ENCODE measurements at regions not wholly inside any gene's neighbourhood (a gene's known extent, or its start where the extent isn't known, plus 50 kb on each side); places are given as distances from the start of the nearest gene placed in this dataset.

DNA sequence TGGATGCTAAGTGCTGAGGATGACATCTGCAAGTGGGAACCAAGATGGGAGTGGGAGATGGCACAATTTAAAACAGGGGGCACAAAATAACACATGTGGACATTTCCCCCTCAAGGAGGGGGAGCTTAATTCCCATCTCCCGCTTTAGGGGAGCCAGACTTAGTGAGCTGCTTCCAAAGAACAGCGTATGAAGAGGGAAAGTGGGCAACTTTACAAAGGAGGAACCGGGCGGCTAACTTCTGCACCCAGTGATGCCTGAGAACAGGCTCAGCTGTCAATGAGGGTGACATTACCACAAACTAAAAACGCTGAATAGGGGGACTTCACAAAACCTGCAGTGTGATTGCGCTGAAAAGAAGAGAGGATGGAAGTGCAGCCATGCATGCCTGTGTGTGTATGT, 95.5 kb upstream of the NXT1 start:
- DNase-seq (ENCODE audit: low read depth in 2 of 2) = no peak
- H3K4me3 ChIP-seq (replicated peaks in 1 of 2; ENCODE audit: low read depth in 2 of 2, low read length in 2 of 2) = no peak overlapping the region
- TF ChIP-seq, protein P1, sequence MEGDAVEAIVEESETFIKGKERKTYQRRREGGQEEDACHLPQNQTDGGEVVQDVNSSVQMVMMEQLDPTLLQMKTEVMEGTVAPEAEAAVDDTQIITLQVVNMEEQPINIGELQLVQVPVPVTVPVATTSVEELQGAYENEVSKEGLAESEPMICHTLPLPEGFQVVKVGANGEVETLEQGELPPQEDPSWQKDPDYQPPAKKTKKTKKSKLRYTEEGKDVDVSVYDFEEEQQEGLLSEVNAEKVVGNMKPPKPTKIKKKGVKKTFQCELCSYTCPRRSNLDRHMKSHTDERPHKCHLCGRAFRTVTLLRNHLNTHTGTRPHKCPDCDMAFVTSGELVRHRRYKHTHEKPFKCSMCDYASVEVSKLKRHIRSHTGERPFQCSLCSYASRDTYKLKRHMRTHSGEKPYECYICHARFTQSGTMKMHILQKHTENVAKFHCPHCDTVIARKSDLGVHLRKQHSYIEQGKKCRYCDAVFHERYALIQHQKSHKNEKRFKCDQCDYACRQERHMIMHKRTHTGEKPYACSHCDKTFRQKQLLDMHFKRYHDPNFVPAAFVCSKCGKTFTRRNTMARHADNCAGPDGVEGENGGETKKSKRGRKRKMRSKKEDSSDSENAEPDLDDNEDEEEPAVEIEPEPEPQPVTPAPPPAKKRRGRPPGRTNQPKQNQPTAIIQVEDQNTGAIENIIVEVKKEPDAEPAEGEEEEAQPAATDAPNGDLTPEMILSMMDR (IDR thresholded peaks at IDR 0.05; ENCODE audit: low read depth, low read length) = no peak

DNA sequence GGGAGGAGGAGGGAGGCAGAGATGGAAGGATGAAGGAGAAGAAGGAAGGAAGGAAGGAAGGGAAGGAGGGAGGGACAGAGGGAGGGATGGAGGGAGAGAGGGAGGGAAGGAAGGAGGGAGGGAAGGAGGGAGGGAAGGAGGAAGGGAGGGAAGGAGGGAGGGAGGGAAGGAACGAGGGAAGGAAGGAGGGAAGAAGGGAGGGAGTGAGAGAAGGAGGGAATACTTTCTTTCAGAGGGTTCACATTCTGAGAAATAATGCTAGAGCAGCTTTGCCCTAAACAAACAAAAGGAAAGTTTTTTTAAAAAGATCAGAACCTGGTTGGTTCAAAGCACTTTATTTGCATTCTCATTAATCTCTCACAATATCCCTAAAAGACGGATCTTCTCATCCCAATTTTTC, 96.1 kb upstream of the NXT1 start:
- no peak for DNase-seq (ENCODE audit: low read depth in 2 of 2)
- H3K4me3 ChIP-seq (replicated peaks in 1 of 2; ENCODE audit: low read depth in 2 of 2, low read length in 2 of 2) = no peak overlapping the region
- TF ChIP-seq, protein P1 (IDR thresholded peaks at IDR 0.05; ENCODE audit: low read depth, low read length) = no peak

DNA sequence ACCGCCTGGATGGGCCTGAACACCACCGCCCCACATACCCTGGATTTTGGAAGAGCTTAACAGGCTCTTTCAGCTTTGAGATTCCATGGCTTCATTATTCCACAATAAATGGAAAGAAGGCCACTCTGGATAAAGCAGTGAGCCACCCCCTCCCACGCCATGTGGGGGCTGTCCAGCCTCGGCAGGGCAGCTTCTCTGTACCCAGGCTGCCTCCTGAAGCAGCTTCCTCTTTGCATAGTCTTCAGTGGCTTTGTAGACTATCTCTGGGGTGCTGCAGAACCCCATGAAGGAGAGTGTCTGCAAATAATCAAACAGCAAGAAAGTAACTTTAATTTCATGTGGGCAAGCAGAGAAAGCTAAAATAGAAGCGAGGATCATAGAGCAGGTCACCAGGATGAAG, 96.6 kb upstream of the NXT1 start:
- TF ChIP-seq, protein P1 (IDR thresholded peaks at IDR 0.05; ENCODE audit: low read depth, low read length) = no peak
- no peak for DNase-seq (ENCODE audit: low read depth in 2 of 2)
- H3K4me3 ChIP-seq (replicated peaks in 1 of 2; ENCODE audit: low read depth in 2 of 2, low read length in 2 of 2) = no peak overlapping the region

DNA sequence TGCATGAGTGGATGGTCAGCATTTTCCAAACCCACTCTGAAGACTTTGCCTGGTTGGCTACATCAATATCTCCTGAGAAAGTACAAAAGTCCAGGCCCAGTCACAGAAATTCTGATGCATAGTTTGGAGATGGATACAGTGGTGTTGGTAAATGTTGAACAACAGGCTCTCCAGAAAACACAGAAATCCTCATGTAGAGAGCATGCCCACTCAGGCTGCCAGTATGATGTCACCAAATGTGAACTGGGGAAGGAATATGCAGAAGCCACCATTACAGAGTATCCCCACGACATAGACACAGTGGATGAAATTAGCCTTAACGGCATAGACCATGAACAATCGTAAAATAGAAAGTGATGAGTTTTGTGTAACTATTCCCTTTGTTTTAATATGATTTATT, 97.1 kb upstream of the NXT1 start:
- TF ChIP-seq, protein P1 (IDR thresholded peaks at IDR 0.05; ENCODE audit: low read depth, low read length) = no peak
- no peak for DNase-seq (ENCODE audit: low read depth in 2 of 2)
- no peak overlapping the region for H3K4me3 ChIP-seq (replicated peaks in 1 of 2; ENCODE audit: low read depth in 2 of 2, low read length in 2 of 2)

DNA sequence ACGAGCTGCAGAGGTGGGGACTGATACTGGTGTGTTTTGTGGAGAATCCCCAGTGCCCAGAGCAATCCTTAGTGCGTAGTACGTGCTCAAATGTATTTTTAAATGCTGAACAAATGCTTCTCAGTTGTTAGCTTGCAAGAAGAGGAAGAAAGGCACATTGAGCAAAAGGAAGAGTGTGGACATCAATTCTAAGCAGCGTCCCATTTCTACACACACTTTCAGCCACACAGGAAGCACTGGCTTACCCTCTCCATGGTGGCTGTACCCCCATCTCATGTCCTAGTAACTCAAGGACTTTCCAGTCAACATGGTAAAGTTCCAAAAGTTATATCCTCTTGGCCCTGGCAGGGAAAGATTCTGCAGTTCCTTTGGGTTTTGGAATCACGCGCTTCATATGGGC, 98.8 kb upstream of the NXT1 start:
- no peak for DNase-seq (ENCODE audit: low read depth in 2 of 2)

DNA sequence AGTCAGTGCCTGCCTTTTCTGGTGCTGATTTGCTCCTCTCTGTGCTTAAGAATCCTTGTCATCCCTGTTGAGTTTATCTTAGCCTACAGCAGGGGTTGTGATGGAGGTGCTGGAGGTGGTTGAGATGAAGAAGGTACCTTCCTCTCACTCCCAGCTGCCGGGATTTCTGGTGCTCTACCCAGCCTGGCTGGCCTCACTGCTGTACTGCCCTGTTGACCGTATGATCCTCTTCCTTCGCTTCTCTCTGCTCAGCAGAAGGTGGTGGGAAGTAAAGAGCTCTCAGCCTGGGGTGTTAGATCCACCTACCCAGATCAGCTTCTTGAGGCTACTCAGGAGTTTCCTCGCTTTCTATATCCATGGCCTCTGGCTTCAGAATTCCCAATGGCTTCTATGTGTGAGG, 101.0 kb upstream of the NXT1 start:
- TF ChIP-seq, protein P1 (IDR thresholded peaks at IDR 0.05; ENCODE audit: low read depth, low read length) = no peak
- no peak for DNase-seq (ENCODE audit: low read depth in 2 of 2)
- no peak overlapping the region for H3K4me3 ChIP-seq (replicated peaks in 1 of 2; ENCODE audit: low read depth in 2 of 2, low read length in 2 of 2)

More for the DNA sequence above, 98.8 kb upstream of the NXT1 start:
- H3K4me3 ChIP-seq (replicated peaks in 1 of 2; ENCODE audit: low read depth in 2 of 2, low read length in 2 of 2) = no peak overlapping the region
- TF ChIP-seq, protein P1 (IDR thresholded peaks at IDR 0.05; ENCODE audit: low read depth, low read length) = no peak

DNA sequence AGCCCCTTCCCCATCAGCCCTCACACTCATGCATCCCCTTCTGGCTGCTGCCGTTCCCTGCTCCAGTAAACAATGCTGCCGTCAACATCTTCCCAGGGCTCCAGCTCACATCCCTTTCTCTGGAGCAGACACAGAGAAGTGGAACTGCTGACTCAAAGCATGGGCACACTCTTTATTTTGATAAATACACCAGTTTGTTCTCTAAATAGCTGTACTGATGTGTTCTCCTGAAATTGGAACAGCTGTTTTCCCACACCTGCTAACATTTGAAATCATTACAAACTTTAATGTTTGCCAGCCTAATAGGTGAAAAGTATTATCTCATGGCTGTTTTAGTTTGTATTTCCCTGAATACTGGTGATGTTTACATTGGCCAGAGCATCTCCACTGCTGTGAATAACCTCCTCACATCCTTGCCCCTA, 102.1 kb upstream of the NXT1 start:
- no peak for DNase-seq (ENCODE audit: low read depth in 2 of 2)
- H3K4me3 ChIP-seq (replicated peaks in 1 of 2; ENCODE audit: low read depth in 2 of 2, low read length in 2 of 2) = no peak overlapping the region
- TF ChIP-seq, protein P1 (IDR thresholded peaks at IDR 0.05; ENCODE audit: low read depth, low read length) = no peak

Data from cardiac fibroblast (primary cell).